Esophagus (tissue), 2 donors: ENCODE measurements at regions not wholly inside any gene's neighbourhood (a gene's known extent, or its start where the extent isn't known, plus 50 kb on each side); places are given as distances from the start of the nearest gene placed in this dataset.

ENCODE experiments used
- H3K27ac ChIP-seq, 2 donors: one replicate each; pipeline ENCODE4 v1.5.1; 2013; ENCODE audit warnings: low read depth in 2 of 2, mild to moderate bottlenecking in 2 of 2, inconsistent platforms in 1 of 2, low read length in 1 of 2, moderate library complexity in 1 of 2
- H3K27me3 ChIP-seq, 2 donors: one replicate each; pipeline ENCODE4 v1.6.1; 2013; ENCODE audit warnings: low read length in 2 of 2, control low read depth in 1 of 2, mild to moderate bottlenecking in 1 of 2; ENCODE audit not compliant: insufficient read depth in 2 of 2, control insufficient read depth in 1 of 2
- H3K36me3 ChIP-seq, 2 donors: one replicate each; pipeline ENCODE4 v1.6.1; 2013; ENCODE audit warnings: low read length in 1 of 2; ENCODE audit not compliant: control insufficient read depth in 2 of 2, insufficient read depth in 2 of 2
- H3K4me1 ChIP-seq, 2 donors: one replicate each; pipeline ENCODE4 v1.6.1; 2013; ENCODE audit warnings: low read length in 1 of 2; ENCODE audit not compliant: control insufficient read depth in 2 of 2, insufficient read depth in 2 of 2
- H3K4me3 ChIP-seq, 2 donors: one replicate each; pipeline ENCODE4 v1.5.1; 2013; ENCODE audit warnings: low read length in 2 of 2, mild to moderate bottlenecking in 2 of 2, low read depth in 1 of 2, moderate library complexity in 1 of 2
- H3K9me3 ChIP-seq, 2 donors: one replicate each; pipeline ENCODE4 v1.6.1; 2013; ENCODE audit warnings: mild to moderate bottlenecking in 2 of 2, low read depth in 1 of 2, low read length in 1 of 2, moderate library complexity in 1 of 2; ENCODE audit not compliant: control insufficient read depth in 2 of 2, insufficient read depth in 1 of 2
- WGBS, 2 donors: extraction: QIAGEN DNeasy Blood & Tissue Kit; methylation state at CpG; one replicate each; pipeline ENCODE4 v1.1.7; 2013; 5-methylcytosine and 5-hydroxymethylcytosine counted together
- donor health status: healthy with polysubstance abuse.
- donor health status: Bipolar disorder and iron deficiency.

GRCh38 chr7:68485253-68485917 lies 1112.9 kb upstream of the AUTS2 start:
- Histone ChIP-seq H3K27ac (no peak overlapping the region), H3K36me3 (no peaks in the 10 kb centered on the region), H3K27me3 (no peaks in the 10 kb centered on the region), H3K4me1 (no peaks in the 10 kb centered on the region), H3K4me3 (no peak overlapping the region), H3K9me3 (no peaks in the 10 kb centered on the region)
- WGBS, 2 donors, result 62 to 66% methylated on average over 2 of the region's 2 CpGs

GRCh38 chr7:68488341-68489060 lies 1109.8 kb upstream of the AUTS2 start:
- Histone ChIP-seq H3K9me3 (no peaks in the 10 kb centered on the region), H3K27ac (no peak overlapping the region), H3K27me3 (no peaks in the 10 kb centered on the region), H3K4me1 (no peaks in the 10 kb centered on the region), H3K36me3 (no peaks in the 10 kb centered on the region), H3K4me3 (no peak overlapping the region)
- WGBS, 2 donors, result 61 to 63% methylated on average over 8 of the region's 8 CpGs

GRCh38 chr7:68491523-68492358 lies 1106.5 kb upstream of the AUTS2 start:
- 85 to 88% methylated on average over 2 of the region's 2 CpGs for WGBS, 2 donors
- Histone ChIP-seq H3K27me3 (no peaks in the 10 kb centered on the region), H3K4me1 (no peaks in the 10 kb centered on the region), H3K9me3 (no peaks in the 10 kb centered on the region), H3K27ac (no peak overlapping the region), H3K36me3 (no peaks in the 10 kb centered on the region), H3K4me3 (no peak overlapping the region)

- 92 to 97% methylated on average over 1 of the region's 1 CpG for WGBS, 2 donors
- H3K4me3 ChIP-seq, result no peak overlapping the region
- no peak overlapping the region for H3K27ac ChIP-seq
Measured at GRCh38 chr7:68492359-68492690, 1106.0 kb upstream of the AUTS2 start.

GRCh38 chr7:68503400-68503799 lies 1094.9 kb upstream of the AUTS2 start:
- Histone ChIP-seq H3K4me3 (no peak overlapping the region), H3K9me3 (peaks cover 3 to 5% of the 10 kb centered on the region in 2 donors), H3K27ac (no peak overlapping the region), H3K4me1 (no peaks in the 10 kb centered on the region), H3K27me3 (no peaks in the 10 kb centered on the region), H3K36me3 (no peaks in the 10 kb centered on the region)
- WGBS, 2 donors, result 80 to 85% methylated on average over 3 of the region's 3 CpGs

More at GRCh38 chr7:68492359-68492690, 1106.0 kb upstream of the AUTS2 start:
- Histone ChIP-seq H3K27me3 (no peaks in the 10 kb centered on the region), H3K36me3 (no peaks in the 10 kb centered on the region), H3K9me3 (no peaks in the 10 kb centered on the region), H3K4me1 (no peaks in the 10 kb centered on the region)

- Histone ChIP-seq H3K36me3 (no peaks in the 10 kb centered on the region), H3K4me1 (no peaks in the 10 kb centered on the region), H3K27ac (no peak overlapping the region), H3K27me3 (no peaks in the 10 kb centered on the region), H3K9me3 (peaks cover 8 to 11% of the 10 kb centered on the region in 2 donors), H3K4me3 (no peak overlapping the region)
- 58 to 81% methylated on average over 1 of the region's 1 CpG for WGBS, 2 donors
Measured at GRCh38 chr7:68504716-68505115, 1093.6 kb upstream of the AUTS2 start.

- Histone ChIP-seq H3K36me3 (no peaks in the 10 kb centered on the region), H3K4me1 (no peaks in the 10 kb centered on the region), H3K27ac (no peak overlapping the region), H3K9me3 (peaks cover 8 to 12% of the 10 kb centered on the region in 2 donors), H3K27me3 (no peaks in the 10 kb centered on the region), H3K4me3 (no peak overlapping the region)
- 88 to 89% methylated on average over 4 of the region's 4 CpGs for WGBS, 2 donors
Measured at GRCh38 chr7:68505721-68506120, 1092.6 kb upstream of the AUTS2 start.

GRCh38 chr7:68507668-68508067 lies 1090.6 kb upstream of the AUTS2 start:
- no peaks in the 10 kb centered on the region for H3K36me3 ChIP-seq
- H3K27me3 ChIP-seq, result no peaks in the 10 kb centered on the region
- H3K4me1 ChIP-seq, result no peaks in the 10 kb centered on the region
- H3K9me3 ChIP-seq, result peaks cover 8 to 12% of the 10 kb centered on the region in 2 donors
- H3K4me3 ChIP-seq, result no peak overlapping the region
- no peak overlapping the region for H3K27ac ChIP-seq
- WGBS, 2 donors, result 85 to 88% methylated on average over 4 of the region's 4 CpGs

GRCh38 chr7:68509054-68509453 lies 1089.2 kb upstream of the AUTS2 start:
- H3K36me3 ChIP-seq, result no peaks in the 10 kb centered on the region
- peaks cover 3 to 12% of the 10 kb centered on the region in 2 donors for H3K9me3 ChIP-seq
- H3K4me3 ChIP-seq, result no peak overlapping the region
- WGBS, 2 donors, result 83 to 84% methylated on average over 3 of the region's 3 CpGs
- no peaks in the 10 kb centered on the region for H3K27me3 ChIP-seq
- no peaks in the 10 kb centered on the region for H3K4me1 ChIP-seq
- no peak overlapping the region for H3K27ac ChIP-seq
